HCT116 (cell line): ENCODE measurements at regions not wholly inside any gene's neighbourhood (a gene's known extent, or its start where the extent isn't known, plus 50 kb on each side); places are given as distances from the start of the nearest gene placed in this dataset.

Experiments used
- CEBPB ChIP-seq: IDR thresholded peaks from 2 replicates; pipeline ENCODE4 v1.6.1; 2012; ENCODE audit warnings: low read depth
- ELF1 ChIP-seq: IDR thresholded peaks from 2 replicates; pipeline ENCODE4 v1.6.1; 2012; ENCODE audit warnings: low read depth, borderline replicate concordance
- EZH2 ChIP-seq: fragments of 200-600 bp; sonication (generic); IDR thresholded peaks from 2 replicates; pipeline ENCODE4 v1.6.1; 2017; ENCODE audit warnings: antibody characterized with exemption, mixed run types
- JUND ChIP-seq: IDR thresholded peaks from 2 replicates; pipeline ENCODE4 v1.6.1; 2012
- POLR2A ChIP-seq: IDR thresholded peaks from 2 replicates; pipeline ENCODE4 v1.7.0; 2011; ENCODE audit warnings: borderline replicate concordance; ENCODE audit not compliant: insufficient read depth, insufficient read length; ENCODE audit errors: extremely low read depth
- SIN3A ChIP-seq: IDR thresholded peaks from 2 replicates; pipeline ENCODE4 v1.6.1; 2012; ENCODE audit warnings: low read depth
- SP1 ChIP-seq: IDR thresholded peaks from 2 replicates; pipeline ENCODE4 v1.6.1; 2012; ENCODE audit warnings: low read depth
- TF ChIP-seq, protein P1 (sequence below), 3 experiments: fragments of 200-600 bp in 1 of 3; sonication (generic) in 1 of 3; IDR thresholded peaks in 2 of 3; conservative IDR thresholded peaks in 1 of 3; 2 replicates each; pipeline ENCODE4 v1.5.1; 2012 to 2017; ENCODE audit warnings: low read depth in 2 of 3, low read length in 2 of 3, antibody characterized with exemption in 1 of 3, borderline replicate concordance in 1 of 3, control low read depth in 1 of 3, mild to moderate bottlenecking in 1 of 3, mixed read lengths in 1 of 3, mixed run types in 1 of 3, moderate library complexity in 1 of 3; ENCODE audit not compliant: insufficient read depth in 1 of 3
- TF ChIP-seq, protein P2 (sequence below): IDR thresholded peaks from 2 replicates; pipeline ENCODE4 v1.6.1; 2012
- TF ChIP-seq, protein P3 (sequence below): IDR thresholded peaks from 2 replicates; pipeline ENCODE4 v1.6.1; 2012; ENCODE audit warnings: low read depth

DNA sequence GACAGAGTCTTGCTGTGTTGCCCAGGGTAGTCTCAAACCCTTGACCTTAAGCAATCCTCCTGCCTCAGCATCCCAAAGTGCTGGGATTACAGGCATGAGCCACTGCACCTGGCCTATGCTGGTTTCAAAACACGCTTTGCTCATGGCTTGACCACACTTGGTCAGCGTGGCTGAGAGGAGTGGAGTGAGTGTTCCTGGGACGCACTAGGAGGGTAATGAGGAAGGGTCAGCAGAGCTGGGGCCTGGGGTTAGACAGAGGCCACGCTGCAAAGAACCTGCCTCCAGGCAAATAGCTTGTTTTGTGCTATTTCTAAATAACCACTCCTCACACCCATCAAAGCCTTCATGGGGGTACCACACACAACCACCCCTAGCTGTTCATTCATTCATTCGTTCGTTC is 77.9 kb upstream of the TOX2 start:
- TF ChIP-seq SP1 (no peak), ELF1 (no peak), CEBPB (no peak), SIN3A (no peak), JUND (no peak), POLR2A (no peak), EZH2 (no peak)
- TF ChIP-seq, protein P1, sequence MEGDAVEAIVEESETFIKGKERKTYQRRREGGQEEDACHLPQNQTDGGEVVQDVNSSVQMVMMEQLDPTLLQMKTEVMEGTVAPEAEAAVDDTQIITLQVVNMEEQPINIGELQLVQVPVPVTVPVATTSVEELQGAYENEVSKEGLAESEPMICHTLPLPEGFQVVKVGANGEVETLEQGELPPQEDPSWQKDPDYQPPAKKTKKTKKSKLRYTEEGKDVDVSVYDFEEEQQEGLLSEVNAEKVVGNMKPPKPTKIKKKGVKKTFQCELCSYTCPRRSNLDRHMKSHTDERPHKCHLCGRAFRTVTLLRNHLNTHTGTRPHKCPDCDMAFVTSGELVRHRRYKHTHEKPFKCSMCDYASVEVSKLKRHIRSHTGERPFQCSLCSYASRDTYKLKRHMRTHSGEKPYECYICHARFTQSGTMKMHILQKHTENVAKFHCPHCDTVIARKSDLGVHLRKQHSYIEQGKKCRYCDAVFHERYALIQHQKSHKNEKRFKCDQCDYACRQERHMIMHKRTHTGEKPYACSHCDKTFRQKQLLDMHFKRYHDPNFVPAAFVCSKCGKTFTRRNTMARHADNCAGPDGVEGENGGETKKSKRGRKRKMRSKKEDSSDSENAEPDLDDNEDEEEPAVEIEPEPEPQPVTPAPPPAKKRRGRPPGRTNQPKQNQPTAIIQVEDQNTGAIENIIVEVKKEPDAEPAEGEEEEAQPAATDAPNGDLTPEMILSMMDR (IDR thresholded peaks at IDR 0.05 in 2 of 3, conservative IDR thresholded peaks at IDR 0.05 in 1 of 3; ENCODE audit: borderline replicate concordance in 1 of 3, insufficient read depth in 1 of 3, low read depth in 2 of 3, low read length in 2 of 3) = no peak
- TF ChIP-seq, protein P2, sequence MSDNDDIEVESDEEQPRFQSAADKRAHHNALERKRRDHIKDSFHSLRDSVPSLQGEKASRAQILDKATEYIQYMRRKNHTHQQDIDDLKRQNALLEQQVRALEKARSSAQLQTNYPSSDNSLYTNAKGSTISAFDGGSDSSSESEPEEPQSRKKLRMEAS = no peak
- TF ChIP-seq, protein P3, sequence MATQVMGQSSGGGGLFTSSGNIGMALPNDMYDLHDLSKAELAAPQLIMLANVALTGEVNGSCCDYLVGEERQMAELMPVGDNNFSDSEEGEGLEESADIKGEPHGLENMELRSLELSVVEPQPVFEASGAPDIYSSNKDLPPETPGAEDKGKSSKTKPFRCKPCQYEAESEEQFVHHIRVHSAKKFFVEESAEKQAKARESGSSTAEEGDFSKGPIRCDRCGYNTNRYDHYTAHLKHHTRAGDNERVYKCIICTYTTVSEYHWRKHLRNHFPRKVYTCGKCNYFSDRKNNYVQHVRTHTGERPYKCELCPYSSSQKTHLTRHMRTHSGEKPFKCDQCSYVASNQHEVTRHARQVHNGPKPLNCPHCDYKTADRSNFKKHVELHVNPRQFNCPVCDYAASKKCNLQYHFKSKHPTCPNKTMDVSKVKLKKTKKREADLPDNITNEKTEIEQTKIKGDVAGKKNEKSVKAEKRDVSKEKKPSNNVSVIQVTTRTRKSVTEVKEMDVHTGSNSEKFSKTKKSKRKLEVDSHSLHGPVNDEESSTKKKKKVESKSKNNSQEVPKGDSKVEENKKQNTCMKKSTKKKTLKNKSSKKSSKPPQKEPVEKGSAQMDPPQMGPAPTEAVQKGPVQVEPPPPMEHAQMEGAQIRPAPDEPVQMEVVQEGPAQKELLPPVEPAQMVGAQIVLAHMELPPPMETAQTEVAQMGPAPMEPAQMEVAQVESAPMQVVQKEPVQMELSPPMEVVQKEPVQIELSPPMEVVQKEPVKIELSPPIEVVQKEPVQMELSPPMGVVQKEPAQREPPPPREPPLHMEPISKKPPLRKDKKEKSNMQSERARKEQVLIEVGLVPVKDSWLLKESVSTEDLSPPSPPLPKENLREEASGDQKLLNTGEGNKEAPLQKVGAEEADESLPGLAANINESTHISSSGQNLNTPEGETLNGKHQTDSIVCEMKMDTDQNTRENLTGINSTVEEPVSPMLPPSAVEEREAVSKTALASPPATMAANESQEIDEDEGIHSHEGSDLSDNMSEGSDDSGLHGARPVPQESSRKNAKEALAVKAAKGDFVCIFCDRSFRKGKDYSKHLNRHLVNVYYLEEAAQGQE = no peak
